Amniotic stem cell (primary cell): ENCODE measurements at regions not wholly inside any gene's neighbourhood (a gene's known extent, or its start where the extent isn't known, plus 50 kb on each side); places are given as distances from the start of the nearest gene placed in this dataset.

Experiments
- DNase-seq: peaks from one replicate; lab custom pipeline; 2025; lab: John Stamatoyannopoulos, UW

- no peak for DNase-seq
Measured at GRCh38 chr4:11342401-11342800, 86.3 kb downstream of the HS3ST1 start.

- DNase-seq: no peak
Measured at GRCh38 chr4:11341337-11342043, 87.2 kb downstream of the HS3ST1 start.

GRCh38 chr4:11338956-11339782, 89.5 kb downstream of the HS3ST1 start:
- no peak for DNase-seq

DNA sequence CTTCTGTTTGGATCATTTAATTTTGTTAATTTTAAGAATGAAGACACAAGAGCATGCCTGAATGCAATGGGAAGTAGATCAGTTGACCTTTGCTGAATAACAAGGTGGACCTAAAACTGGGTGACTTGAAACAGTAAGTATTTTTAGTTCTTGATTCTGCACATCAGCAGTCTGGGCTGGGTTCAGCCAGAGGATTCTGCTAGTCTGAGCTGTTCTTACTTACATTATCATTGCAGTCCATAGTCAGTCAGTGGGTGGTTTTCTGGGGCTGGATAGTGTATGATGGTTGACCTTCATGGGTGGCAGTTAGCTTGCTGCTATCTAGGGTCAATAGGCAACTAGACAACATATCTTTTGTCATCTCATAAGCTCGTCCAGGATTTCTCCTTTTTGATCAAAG, 91.4 kb downstream of the HS3ST1 start:
- no peak for DNase-seq

- DNase-seq: no peak
Measured at GRCh38 chr4:11336435-11336834, 92.3 kb downstream of the HS3ST1 start.

DNA sequence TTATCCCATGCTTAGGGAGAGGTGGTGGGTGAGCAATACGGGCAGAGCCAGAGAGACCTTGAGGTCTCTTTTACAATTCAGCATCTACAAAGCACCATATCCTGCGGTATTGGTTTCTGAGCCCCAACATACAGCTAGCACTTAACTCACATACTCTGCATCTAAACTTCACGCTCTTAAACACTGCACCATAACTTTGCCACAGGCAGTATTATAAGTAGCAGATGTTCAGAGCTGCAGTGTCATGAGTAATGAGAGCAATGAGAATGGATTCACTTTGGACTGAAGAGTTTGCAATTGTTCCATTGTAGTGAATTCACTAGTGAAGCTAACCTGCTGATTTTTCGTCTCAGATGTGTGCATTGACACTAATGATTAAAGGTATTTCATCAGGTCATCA, 93.8 kb downstream of the HS3ST1 start:
- DNase-seq: no peak

GRCh38 chr4:11328401-11328800, 100.3 kb downstream of the HS3ST1 start:
- DNase-seq: no peak

GRCh38 chr4:11326021-11326420, 102.7 kb downstream of the HS3ST1 start:
- no peak for DNase-seq

DNA sequence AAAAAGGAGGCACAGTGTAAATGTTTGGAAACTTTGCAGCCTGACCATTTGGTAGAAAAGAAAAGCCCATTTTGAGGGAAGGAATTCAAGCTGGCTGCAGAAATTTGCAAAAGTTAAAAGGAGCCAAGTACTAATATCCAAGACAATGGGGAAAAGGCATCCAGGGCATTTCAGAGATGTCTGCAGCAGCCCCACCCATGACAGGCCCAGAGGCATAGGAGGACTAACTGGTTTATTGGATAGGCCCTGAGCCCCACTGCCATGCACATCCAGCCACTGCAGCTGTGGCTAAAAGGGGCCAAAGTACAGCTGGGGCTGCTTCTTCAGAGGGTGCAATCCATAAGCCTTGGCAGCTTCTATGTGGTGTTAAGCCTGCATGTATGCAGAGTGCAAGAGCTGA, 104.9 kb downstream of the HS3ST1 start:
- DNase-seq: no peak

- DNase-seq: no peak
Measured at GRCh38 chr4:11313157-11313943, 115.3 kb downstream of the HS3ST1 start.

DNA sequence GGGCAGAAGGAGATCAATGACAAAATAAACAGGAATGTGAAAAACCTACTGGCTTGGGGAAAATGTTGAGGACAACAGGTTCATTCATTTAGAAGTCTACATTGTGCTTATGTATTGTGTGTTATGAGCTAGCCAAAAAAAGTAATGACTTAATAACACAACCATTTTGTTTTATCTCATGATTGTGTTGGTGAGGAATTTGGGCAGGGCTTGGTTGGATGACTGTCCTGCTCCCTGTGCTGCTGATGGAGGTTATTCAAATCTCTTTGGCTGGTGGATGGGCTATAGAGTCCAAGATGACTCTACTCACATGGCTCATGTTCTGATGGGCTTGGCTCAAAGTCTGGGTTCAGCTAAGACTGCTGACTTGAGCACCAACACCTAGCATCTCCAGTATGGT, 116.3 kb downstream of the HS3ST1 start:
- no peak for DNase-seq

DNA sequence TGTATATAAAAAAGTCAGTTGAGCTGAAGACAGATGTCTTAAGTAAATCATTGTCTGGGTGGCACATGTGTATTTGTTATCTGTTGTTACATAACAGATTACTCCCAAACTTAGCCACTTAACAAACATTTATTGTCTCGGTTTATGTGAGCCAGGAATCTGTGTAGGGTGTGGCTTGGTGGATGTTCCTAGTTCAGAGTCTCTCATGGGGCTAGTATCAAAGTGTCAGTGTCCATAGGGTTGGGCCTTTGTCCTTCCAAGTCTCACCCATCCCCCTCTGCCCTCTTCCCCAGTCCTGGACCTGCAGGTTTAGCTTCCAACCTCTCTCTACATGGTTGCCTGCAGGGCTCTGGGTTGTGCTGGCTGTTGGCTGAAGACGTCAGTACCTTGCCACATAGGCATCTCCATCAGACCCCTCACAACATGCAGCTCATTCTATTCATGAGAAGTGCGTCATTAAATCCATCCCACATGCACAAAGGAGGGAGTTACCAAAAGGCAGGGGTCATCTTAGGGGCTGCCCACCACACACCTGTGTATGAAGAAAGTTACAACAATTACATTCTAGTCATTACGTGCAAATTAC, 127.5 kb downstream of the HS3ST1 start:
- DNase-seq: no peak

- DNase-seq: no peak
Measured at GRCh38 chr4:11299836-11300235, 128.9 kb downstream of the HS3ST1 start.

DNA sequence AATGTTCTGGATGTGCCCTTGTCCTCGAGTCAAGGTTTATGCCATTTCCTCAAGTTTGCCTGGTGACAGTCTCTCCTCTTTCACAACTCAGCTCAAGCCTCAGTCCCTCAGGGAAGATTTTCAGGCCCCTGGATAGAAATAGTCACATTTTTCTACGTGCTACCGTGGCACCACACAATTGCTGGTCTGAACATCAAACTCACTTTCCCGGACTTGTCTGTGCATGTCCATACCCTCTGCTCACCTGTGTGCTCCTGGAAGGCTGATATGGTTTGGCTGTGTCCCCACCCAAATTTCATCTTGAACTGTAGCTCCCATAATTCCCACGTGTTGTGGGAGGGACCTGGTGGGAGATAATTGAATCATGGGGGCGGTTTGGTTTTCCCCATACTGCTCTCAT, 129.7 kb downstream of the HS3ST1 start:
- no peak for DNase-seq

GRCh38 chr4:11298451-11298850, 130.2 kb downstream of the HS3ST1 start:
- DNase-seq: no peak

GRCh38 chr4:11297627-11298026, 131.1 kb downstream of the HS3ST1 start:
- no peak for DNase-seq

DNA sequence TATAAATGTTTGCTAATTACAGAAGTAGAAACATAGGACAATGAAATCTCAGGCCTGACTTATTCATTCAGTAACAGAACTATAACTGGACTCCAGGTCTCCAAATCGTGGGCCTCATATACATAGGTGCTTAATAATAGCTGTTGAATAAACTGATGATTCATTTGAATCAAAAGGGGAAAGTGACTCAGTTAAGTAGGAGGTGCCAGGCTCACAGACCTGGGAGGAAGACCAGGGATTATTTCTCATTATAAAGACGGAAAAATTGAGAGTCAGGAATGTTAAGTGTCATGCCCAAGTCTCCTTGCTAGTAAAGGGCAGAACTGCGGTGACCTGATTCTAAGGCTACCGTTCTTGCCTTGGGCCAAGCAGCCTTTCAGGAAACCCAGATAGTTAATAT, 131.5 kb downstream of the HS3ST1 start:
- DNase-seq: no peak

- no peak for DNase-seq
Measured at GRCh38 chr4:11293866-11294265, 134.8 kb downstream of the HS3ST1 start.

GRCh38 chr4:11287055-11287454, 141.6 kb downstream of the HS3ST1 start:
- DNase-seq: no peak

DNA sequence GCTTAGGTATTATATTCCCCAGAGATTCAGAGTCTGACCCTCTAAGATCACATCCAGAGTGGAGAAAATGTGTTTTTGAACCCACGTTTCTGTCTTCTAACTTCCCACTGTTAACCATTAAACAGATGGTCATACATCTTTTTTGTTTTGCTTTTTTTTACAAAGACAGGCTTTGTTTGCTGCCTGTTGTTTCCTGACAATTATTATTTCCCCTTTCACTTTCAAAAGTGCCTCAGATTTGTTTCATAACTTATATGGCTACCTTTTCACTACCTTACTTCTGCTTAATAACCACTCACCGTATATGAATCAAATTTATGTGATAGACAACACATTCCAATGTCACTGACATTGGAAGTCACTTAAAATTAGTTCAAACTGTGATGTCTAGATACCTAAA, 142.2 kb downstream of the HS3ST1 start:
- no peak for DNase-seq

DNA sequence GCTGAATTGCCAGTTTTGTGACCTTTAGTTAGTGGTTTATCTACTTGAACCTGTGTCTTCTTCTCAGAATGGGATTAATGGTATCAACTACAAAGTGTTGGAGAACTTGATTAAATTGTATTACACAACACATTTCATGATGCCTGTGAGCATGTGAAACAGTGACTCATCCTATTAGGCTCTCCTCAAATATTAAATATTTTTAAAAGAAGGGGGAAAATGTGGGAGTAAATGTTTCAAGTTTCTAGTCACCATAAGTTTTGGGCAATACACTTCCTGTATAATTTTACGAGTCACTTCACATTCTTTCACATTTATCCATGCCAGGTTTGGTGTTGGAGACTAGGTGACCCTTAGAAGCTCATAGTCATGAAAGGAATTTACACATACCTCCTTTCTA, 147.0 kb downstream of the HS3ST1 start:
- no peak for DNase-seq

DNA sequence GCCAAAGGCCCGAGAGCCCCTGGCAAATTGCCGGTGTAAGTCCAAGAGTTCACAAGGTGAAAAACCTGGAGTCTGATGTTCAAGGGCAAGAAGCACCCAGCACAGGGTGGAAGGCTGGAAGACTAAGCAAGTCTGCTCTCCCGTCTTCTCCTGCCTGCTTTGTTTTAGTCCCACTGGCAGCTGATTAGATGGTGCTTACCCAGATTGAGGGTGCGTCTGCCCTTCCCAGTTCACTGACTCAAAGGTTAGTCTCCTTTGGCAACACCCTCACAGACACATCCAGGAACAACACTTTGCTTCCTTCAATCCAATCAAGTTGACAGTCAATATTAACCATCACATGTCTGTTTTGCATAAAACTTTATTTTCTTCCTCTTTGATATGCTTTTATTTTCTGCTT, 157.4 kb downstream of the HS3ST1 start:
- no peak for DNase-seq
